Endodermal cell (in vitro differentiated cells): ENCODE measurements at regions not wholly inside any gene's neighbourhood (a gene's known extent, or its start where the extent isn't known, plus 50 kb on each side); places are given as distances from the start of the nearest gene placed in this dataset.

ENCODE experiments used
- DNase-seq: peaks from one replicate; pipeline ENCODE4 v3.0.0-alpha.2; 2017
- H3K27ac ChIP-seq: 2 replicates; pipeline ENCODE4 v1.5.1; 2013; ENCODE audit warnings: mild to moderate bottlenecking, low read depth, low read length, moderate library complexity
- H3K27me3 ChIP-seq: 2 replicates; pipeline ENCODE4 v1.6.1; 2013; ENCODE audit warnings: mild to moderate bottlenecking, low read length, moderate library complexity; ENCODE audit not compliant: insufficient read depth, control insufficient read depth, poor library complexity, severe bottlenecking
- H3K36me3 ChIP-seq: 2 replicates; pipeline ENCODE4 v1.7.0; 2013; ENCODE audit warnings: mild to moderate bottlenecking, low read length, moderate library complexity; ENCODE audit not compliant: control insufficient read depth, insufficient read depth
- H3K4me1 ChIP-seq: one replicate; pipeline ENCODE4 v1.7.0; 2013; ENCODE audit warnings: low read length; ENCODE audit not compliant: control insufficient read depth, insufficient read depth
- H3K4me3 ChIP-seq: 2 replicates; pipeline ENCODE4 v1.5.1; 2013; ENCODE audit warnings: mild to moderate bottlenecking, low read length, moderate library complexity
- H3K9ac ChIP-seq: 2 replicates; pipeline ENCODE4 v1.6.1; 2013; ENCODE audit warnings: mild to moderate bottlenecking, low read length, moderate library complexity; ENCODE audit not compliant: poor library complexity, severe bottlenecking; ENCODE audit errors: extremely low read depth
- H3K9me3 ChIP-seq: 2 replicates; pipeline ENCODE4 v1.6.1; 2013; ENCODE audit warnings: mild to moderate bottlenecking, low read length, moderate library complexity; ENCODE audit not compliant: control insufficient read depth
- H3K27ac Mint-ChIP-seq: 2 replicates; pipeline ENCODE4 v1.8.0; 2020; ENCODE audit warnings: mixed read lengths
- H3K27me3 Mint-ChIP-seq: 2 replicates; pipeline ENCODE4 v1.8.0; 2021; ENCODE audit warnings: mild to moderate bottlenecking, mixed read lengths; ENCODE audit not compliant: insufficient read depth
- H3K36me3 Mint-ChIP-seq: 2 replicates; pipeline ENCODE4 v1.8.0; 2020; ENCODE audit warnings: low read depth, mixed read lengths
- H3K4me1 Mint-ChIP-seq: 2 replicates; pipeline ENCODE4 v1.8.0; 2020; ENCODE audit warnings: mixed read lengths
- H3K4me3 Mint-ChIP-seq: 2 replicates; pipeline ENCODE4 v1.8.0; 2020; ENCODE audit warnings: mild to moderate bottlenecking, moderate library complexity, mixed read lengths
- H3K9me3 Mint-ChIP-seq: 2 replicates; pipeline ENCODE4 v1.8.0; 2020; ENCODE audit warnings: mild to moderate bottlenecking, mixed read lengths
- WGBS, 2 experiments: methylation state at CpG; one replicate each; pipeline versions ENCODE4 v1.1.5 to v1.1.7; 2013; ENCODE audit warnings: missing lambda C conversion rate in 2 of 2, mixed read lengths in 1 of 2; ENCODE audit not compliant: insufficient coverage in 1 of 2, insufficient read length in 1 of 2; 5-methylcytosine and 5-hydroxymethylcytosine counted together
- TF ChIP-seq, protein P1 (sequence below): fragments of 200-600 bp; sonication (generic); conservative IDR thresholded peaks from 2 replicates; pipeline ENCODE4 v1.5.0; 2021; ENCODE audit warnings: antibody characterized with exemption, mild to moderate bottlenecking

DNA sequence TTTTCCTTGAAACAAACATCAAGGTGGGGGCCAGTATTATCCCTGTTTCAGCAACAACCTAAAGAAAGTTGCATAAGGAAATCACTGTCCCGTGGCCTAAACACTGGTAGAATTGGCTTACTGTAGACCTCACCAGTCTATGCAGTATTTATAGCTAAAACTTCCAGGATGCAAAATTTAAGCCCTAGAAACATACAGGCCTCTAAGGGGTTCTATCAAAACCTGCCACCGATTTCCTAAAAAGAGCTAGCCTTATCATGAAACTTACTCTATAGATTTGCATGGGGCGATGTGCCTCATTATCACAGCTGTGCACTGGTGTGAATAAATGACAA is 84.3 kb upstream of the FOXQ1 start:
- TF ChIP-seq, protein P1, sequence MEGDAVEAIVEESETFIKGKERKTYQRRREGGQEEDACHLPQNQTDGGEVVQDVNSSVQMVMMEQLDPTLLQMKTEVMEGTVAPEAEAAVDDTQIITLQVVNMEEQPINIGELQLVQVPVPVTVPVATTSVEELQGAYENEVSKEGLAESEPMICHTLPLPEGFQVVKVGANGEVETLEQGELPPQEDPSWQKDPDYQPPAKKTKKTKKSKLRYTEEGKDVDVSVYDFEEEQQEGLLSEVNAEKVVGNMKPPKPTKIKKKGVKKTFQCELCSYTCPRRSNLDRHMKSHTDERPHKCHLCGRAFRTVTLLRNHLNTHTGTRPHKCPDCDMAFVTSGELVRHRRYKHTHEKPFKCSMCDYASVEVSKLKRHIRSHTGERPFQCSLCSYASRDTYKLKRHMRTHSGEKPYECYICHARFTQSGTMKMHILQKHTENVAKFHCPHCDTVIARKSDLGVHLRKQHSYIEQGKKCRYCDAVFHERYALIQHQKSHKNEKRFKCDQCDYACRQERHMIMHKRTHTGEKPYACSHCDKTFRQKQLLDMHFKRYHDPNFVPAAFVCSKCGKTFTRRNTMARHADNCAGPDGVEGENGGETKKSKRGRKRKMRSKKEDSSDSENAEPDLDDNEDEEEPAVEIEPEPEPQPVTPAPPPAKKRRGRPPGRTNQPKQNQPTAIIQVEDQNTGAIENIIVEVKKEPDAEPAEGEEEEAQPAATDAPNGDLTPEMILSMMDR: no peak
- H3K27ac Mint-ChIP-seq: peak overlapping the region; percentile 5
- peaks cover 32% of the 10 kb centered on the region for H3K4me1 ChIP-seq

DNA sequence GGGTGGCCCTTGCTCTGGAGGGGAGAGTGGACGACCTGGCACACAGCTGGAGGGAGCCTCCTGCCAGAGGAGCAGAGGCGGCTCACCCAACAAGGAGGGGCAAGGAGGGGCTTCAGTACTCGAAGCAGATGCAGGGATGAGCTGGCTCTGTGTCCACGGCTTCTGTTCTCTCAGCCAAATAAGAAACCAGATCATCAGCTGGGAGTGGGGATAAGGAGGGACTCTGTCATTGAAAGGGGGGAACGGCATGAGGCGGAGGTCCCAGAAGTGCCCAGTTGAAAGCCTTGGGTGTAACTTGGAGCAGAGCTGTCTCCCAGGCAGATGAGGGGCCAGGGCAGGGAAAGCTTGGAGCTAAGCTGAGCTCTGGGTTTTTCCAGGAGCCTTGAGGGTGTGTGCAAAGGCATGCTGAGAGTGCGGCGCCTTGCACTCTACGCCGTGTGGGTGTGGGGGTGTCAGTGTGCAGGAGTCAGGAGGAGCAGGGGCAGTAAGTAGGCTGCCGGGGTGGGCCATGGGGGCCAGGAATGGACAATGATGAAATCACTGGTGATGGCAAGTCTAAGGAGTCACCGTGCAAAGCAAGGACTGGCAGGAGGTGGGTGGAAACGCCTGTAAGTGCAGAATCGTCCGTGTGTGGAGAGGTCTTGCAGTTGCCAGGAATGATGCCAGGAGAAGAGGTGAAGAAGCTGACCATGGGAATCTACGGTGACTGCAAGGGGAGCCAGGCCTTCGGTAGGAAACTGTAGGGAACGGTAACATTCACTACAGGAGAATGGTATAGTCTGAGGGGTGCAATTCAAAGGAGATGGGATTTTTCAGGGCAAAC is 85.4 kb upstream of the FOXQ1 start:
- peaks cover 50% of the 10 kb centered on the region for H3K4me1 Mint-ChIP-seq
- DNase-seq: peak; percentile 36
- H3K9ac ChIP-seq: no peak overlapping the region
- peak overlapping the region; percentile 65 for H3K27ac Mint-ChIP-seq
- 91 to 93% methylated on average over 12 to 18 of the region's 18 CpGs for WGBS, 2 experiments
- H3K27ac ChIP-seq: no peak overlapping the region
- no peak overlapping the region for H3K4me3 Mint-ChIP-seq
- no peak overlapping the region for H3K4me3 ChIP-seq
- H3K4me1 ChIP-seq: peaks cover 28% of the 10 kb centered on the region
- no peaks in the 10 kb centered on the region for H3K36me3 Mint-ChIP-seq
- H3K27me3 ChIP-seq: no peaks in the 10 kb centered on the region
- H3K9me3 Mint-ChIP-seq: no peaks in the 10 kb centered on the region
- H3K9me3 ChIP-seq: no peaks in the 10 kb centered on the region
- peaks cover 12% of the 10 kb centered on the region for H3K27me3 Mint-ChIP-seq
- H3K36me3 ChIP-seq: no peaks in the 10 kb centered on the region
- TF ChIP-seq, protein P1: no peak

More for the DNA sequence above, 84.3 kb upstream of the FOXQ1 start:
- 91 to 100% methylated on average over 1 to 3 of the region's 3 CpGs for WGBS, 2 experiments
- H3K27ac ChIP-seq: no peak overlapping the region
- no peak for DNase-seq
- no peak overlapping the region for H3K9ac ChIP-seq
- no peaks in the 10 kb centered on the region for H3K9me3 ChIP-seq
- peaks cover 53% of the 10 kb centered on the region for H3K4me1 Mint-ChIP-seq
- H3K36me3 Mint-ChIP-seq: no peaks in the 10 kb centered on the region
- H3K4me3 Mint-ChIP-seq: no peak overlapping the region
- H3K4me3 ChIP-seq: no peak overlapping the region
- peaks cover 18% of the 10 kb centered on the region for H3K27me3 Mint-ChIP-seq
- H3K27me3 ChIP-seq: no peaks in the 10 kb centered on the region
- H3K36me3 ChIP-seq: no peaks in the 10 kb centered on the region
- H3K9me3 Mint-ChIP-seq: no peaks in the 10 kb centered on the region

DNA sequence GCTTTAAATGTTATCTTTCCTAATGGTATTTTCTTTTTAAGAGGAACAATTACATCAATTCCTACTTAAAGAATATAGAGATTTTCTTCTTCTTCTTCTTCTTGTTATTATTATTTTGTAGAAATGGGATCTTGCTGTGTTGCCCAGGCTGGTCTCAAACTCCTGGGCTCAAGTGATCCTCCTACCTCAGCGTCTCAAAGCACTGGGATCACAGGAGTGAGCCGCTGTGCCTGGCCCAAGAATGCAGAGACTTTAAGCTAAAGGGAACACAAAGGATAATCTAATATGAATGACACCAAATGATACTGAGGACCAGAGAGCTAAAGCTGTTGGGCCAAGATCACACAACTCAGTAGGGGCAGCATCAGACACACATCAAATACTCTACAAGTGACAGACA is 87.4 kb upstream of the FOXQ1 start:
- Mint-ChIP-seq H3K4me3 (no peak overlapping the region), H3K27me3 (peaks cover 12% of the 10 kb centered on the region), H3K4me1 (peaks cover 32% of the 10 kb centered on the region), H3K36me3 (no peaks in the 10 kb centered on the region), H3K9me3 (no peaks in the 10 kb centered on the region), H3K27ac (no peak overlapping the region)
- no peaks in the 10 kb centered on the region for H3K9me3 ChIP-seq
- no peak overlapping the region for H3K4me3 ChIP-seq
- H3K4me1 ChIP-seq: peaks cover 14% of the 10 kb centered on the region
- TF ChIP-seq, protein P1: no peak
- no peaks in the 10 kb centered on the region for H3K36me3 ChIP-seq
- no peaks in the 10 kb centered on the region for H3K27me3 ChIP-seq
- DNase-seq: no peak
- WGBS, 2 experiments: 95% methylated on average over 2 of the region's 2 CpGs; no CpG with 5 or more reads in 1 of the 2 experiments
- no peak overlapping the region for H3K27ac ChIP-seq
- H3K9ac ChIP-seq: no peak overlapping the region
